ENCODE measurements at regions not wholly inside any gene's neighbourhood (a gene's known extent, or its start where the extent isn't known, plus 50 kb on each side); places are given as distances from the start of the nearest gene placed in this dataset.

DNA sequence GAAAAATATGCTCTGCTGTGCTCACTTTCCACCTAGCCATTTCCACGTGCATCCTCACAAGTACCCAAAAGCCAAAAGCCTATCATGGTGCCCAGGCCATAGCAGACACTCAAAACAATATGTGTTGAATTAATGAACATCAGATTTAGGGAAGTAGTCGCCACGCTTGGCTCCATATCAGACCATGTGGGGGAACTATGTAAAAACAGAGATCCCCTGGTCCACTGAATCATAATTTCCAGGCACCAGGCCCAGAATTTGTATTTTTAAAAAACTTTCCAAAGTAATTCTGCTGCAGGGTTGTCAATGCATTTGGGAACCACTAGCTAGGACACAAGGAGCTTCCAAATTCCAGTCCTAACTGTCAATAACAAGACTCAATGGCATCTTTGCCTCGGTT lies 77.3 kb downstream of the CNTN3 start:
- TF ChIP-seq, protein P1, sequence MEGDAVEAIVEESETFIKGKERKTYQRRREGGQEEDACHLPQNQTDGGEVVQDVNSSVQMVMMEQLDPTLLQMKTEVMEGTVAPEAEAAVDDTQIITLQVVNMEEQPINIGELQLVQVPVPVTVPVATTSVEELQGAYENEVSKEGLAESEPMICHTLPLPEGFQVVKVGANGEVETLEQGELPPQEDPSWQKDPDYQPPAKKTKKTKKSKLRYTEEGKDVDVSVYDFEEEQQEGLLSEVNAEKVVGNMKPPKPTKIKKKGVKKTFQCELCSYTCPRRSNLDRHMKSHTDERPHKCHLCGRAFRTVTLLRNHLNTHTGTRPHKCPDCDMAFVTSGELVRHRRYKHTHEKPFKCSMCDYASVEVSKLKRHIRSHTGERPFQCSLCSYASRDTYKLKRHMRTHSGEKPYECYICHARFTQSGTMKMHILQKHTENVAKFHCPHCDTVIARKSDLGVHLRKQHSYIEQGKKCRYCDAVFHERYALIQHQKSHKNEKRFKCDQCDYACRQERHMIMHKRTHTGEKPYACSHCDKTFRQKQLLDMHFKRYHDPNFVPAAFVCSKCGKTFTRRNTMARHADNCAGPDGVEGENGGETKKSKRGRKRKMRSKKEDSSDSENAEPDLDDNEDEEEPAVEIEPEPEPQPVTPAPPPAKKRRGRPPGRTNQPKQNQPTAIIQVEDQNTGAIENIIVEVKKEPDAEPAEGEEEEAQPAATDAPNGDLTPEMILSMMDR (optimal IDR thresholded peaks at IDR 0.05 in 1 of 3, IDR thresholded peaks at IDR 0.05 in 1 of 3, conservative IDR thresholded peaks at IDR 0.05 in 1 of 3; ENCODE audit: extremely low read depth in 1 of 3, insufficient read depth in 2 of 3, low read length in 3 of 3) = no peak
- no peak for TF ChIP-seq EZH2 (IDR thresholded peaks at IDR 0.05; ENCODE audit: low read length)
